Esophagus squamous epithelium (tissue), 4 donors: ENCODE measurements at regions not wholly inside any gene's neighbourhood (a gene's known extent, or its start where the extent isn't known, plus 50 kb on each side); places are given as distances from the start of the nearest gene placed in this dataset.
A peak's percentile ranks its signal among the peaks of the same experiment; 100 is the strongest.

Experiments used
- POLR2A ChIP-seq, 4 donors: fragments of 450-650 bp; IDR thresholded peaks; one replicate each; pipeline ENCODE4 v1.6.1; 2017; ENCODE audit warnings: antibody characterized with exemption in 4 of 4, mild to moderate bottlenecking in 4 of 4, moderate library complexity in 3 of 4
- TF ChIP-seq, protein P1 (sequence below), 6 experiments: fragments of 450-650 bp in 4 of 6; fragments of 200-600 bp in 2 of 6; sonication (generic) in 2 of 6; IDR thresholded peaks; one replicate each; pipeline ENCODE4 v1.5.1; 2016 to 2019; ENCODE audit warnings: antibody characterized with exemption in 6 of 6, mild to moderate bottlenecking in 4 of 6, moderate library complexity in 4 of 6

DNA sequence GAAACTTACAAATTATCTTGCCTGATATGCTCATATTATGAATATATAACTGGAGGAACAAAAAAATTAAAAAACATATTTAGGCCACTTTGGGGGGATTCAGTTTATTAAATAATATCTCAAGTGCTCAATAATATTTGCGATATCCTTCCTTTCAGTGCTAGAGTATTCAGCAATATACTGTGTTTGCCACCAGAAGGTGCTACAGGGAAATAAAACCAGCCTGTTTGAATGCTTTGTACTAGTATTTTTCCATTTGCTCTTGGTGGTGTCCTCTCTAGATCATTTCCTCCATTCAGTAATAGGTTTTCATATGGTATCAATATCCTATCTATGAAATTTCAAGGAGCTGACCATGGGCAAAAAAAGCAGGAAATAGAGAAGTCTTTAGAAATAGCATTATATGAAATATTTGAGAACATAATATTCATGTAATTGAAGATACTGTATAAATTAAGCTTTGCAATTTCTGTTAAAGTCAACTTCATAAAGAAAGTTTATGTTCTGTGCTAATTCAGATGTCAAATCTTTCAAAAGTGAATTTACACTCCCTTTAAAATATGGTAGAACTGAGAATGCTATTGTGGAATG, 106.2 kb upstream of the NAV3 start:
- TF ChIP-seq, protein P1, sequence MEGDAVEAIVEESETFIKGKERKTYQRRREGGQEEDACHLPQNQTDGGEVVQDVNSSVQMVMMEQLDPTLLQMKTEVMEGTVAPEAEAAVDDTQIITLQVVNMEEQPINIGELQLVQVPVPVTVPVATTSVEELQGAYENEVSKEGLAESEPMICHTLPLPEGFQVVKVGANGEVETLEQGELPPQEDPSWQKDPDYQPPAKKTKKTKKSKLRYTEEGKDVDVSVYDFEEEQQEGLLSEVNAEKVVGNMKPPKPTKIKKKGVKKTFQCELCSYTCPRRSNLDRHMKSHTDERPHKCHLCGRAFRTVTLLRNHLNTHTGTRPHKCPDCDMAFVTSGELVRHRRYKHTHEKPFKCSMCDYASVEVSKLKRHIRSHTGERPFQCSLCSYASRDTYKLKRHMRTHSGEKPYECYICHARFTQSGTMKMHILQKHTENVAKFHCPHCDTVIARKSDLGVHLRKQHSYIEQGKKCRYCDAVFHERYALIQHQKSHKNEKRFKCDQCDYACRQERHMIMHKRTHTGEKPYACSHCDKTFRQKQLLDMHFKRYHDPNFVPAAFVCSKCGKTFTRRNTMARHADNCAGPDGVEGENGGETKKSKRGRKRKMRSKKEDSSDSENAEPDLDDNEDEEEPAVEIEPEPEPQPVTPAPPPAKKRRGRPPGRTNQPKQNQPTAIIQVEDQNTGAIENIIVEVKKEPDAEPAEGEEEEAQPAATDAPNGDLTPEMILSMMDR (IDR thresholded peaks at IDR 0.05), result peak in 4 of 6 experiments; percentile 26 to 52 (median 40)
- no peak for TF ChIP-seq POLR2A (IDR thresholded peaks at IDR 0.05)
